K562 (cell line): ENCODE measurements at regions not wholly inside any gene's neighbourhood (a gene's known extent, or its start where the extent isn't known, plus 50 kb on each side); places are given as distances from the start of the nearest gene placed in this dataset.

Source experiments
- ATAC-seq: fragments of 200-7000 bp; cut with Tn5 transposase; 3 replicates; pipeline ENCODE4 v1.9.1; 2020; ENCODE audit warnings: moderate library complexity
- BruUV-seq: library from RNA; stranded (reverse); fragments of 400-500 nt; replicated peaks from 2 replicates; lab custom pipeline; 2021; lab: Mats Ljungman, UMichigan
- CTCF ChIA-PET: fragments of 300-600 bp; formaldehyde crosslinking; extraction: SDS; loops from one replicate; lab custom pipeline; 2021; ENCODE audit warnings: low intra/inter-chr PET ratio; lab: Yijun Ruan, JAX
- POLR2A ChIA-PET: fragments of 300-600, 350-650 bp; sonication (Branson Sonifier 250); formaldehyde crosslinking; extraction: SDS; loops from one replicate; lab custom pipeline; 2021; ENCODE audit warnings: antibody characterized with exemption, inconsistent platforms; lab: Yijun Ruan, JAX
- DNase-seq, 4 experiments: peaks; one replicate each; pipeline versions ENCODE4 v3.0.0 to v3.0.0-alpha.2; 2011 to 2018; ENCODE audit warnings: low spot score in 3 of 4, mixed read lengths in 3 of 4; ENCODE audit errors: extremely low read depth in 1 of 4
- FAIRE-seq: peaks from 2 replicates; lab custom pipeline; 2011; peaks lifted over from hg19 to GRCh38; lab: Jason Lieb, UNC
- H2AFZ ChIP-seq: 2 replicates; pipeline ENCODE4 v1.6.0; 2011; ENCODE audit warnings: low read depth, low read length, control low read depth, inconsistent platforms
- H3K27ac ChIP-seq: fragments of 200-600 bp; 3 replicates; pipeline ENCODE4 v1.8.0; 2011; ENCODE audit warnings: low read depth, mild to moderate bottlenecking, control low read depth, inconsistent platforms, low read length, moderate library complexity, mixed read lengths; ENCODE audit errors: extremely low read depth
- H3K27me3 ChIP-seq, 2 experiments: fragments of 300-600 bp in 1 of 2; 2 replicates in 1 of 2; 3 replicates in 1 of 2; pipeline versions ENCODE4 v1.6.0 to v1.8.0; 2011; ENCODE audit warnings: inconsistent platforms in 2 of 2, low read length in 2 of 2, mild to moderate bottlenecking in 1 of 2, mixed read lengths in 1 of 2, moderate library complexity in 1 of 2; ENCODE audit not compliant: control insufficient read depth in 2 of 2, insufficient read depth in 2 of 2
- H3K36me3 ChIP-seq: fragments of 300-600 bp; 3 replicates; pipeline ENCODE4 v1.8.0; 2011; ENCODE audit warnings: mild to moderate bottlenecking, low read length, inconsistent platforms; ENCODE audit not compliant: control insufficient read depth, insufficient read depth
- H3K4me1 ChIP-seq, 2 experiments: fragments of 200-600 bp in 1 of 2; replicated peaks in 1 of 2; 2 replicates in 1 of 2; 3 replicates in 1 of 2; pipeline versions ENCODE4 v1.5.1 to v1.8.0; 2011; ENCODE audit warnings: inconsistent platforms in 2 of 2, low read length in 2 of 2, mild to moderate bottlenecking in 1 of 2, mixed read lengths in 1 of 2, moderate library complexity in 1 of 2; ENCODE audit not compliant: control insufficient read depth in 2 of 2, insufficient read depth in 2 of 2
- H3K4me2 ChIP-seq: 2 replicates; pipeline ENCODE4 v1.6.1; 2011; ENCODE audit warnings: low read length, control low read depth, inconsistent platforms, mixed read lengths; ENCODE audit not compliant: insufficient read depth
- H3K4me3 ChIP-seq: fragments of 200-600 bp; sonication (generic), shearing (Covaris generic); 2 replicates; pipeline ENCODE4 v1.5.1; 2016; ENCODE audit warnings: control low read depth, inconsistent platforms
- H3K79me2 ChIP-seq: fragments of 200-600 bp; 3 replicates; pipeline ENCODE4 v1.8.0; 2011; ENCODE audit warnings: low read length, inconsistent platforms; ENCODE audit not compliant: control insufficient read depth, insufficient read depth
- H3K9ac ChIP-seq, 2 experiments: 2 replicates each; pipeline versions ENCODE4 v1.6.0 to v1.6.1; 2011; ENCODE audit warnings: low read depth in 2 of 2, low read length in 2 of 2, control low read depth in 1 of 2, inconsistent platforms in 1 of 2, mild to moderate bottlenecking in 1 of 2, mixed read lengths in 1 of 2; ENCODE audit not compliant: insufficient read depth in 1 of 2
- H3K9me1 ChIP-seq: one replicate; pipeline ENCODE4 v1.6.0; 2011; ENCODE audit warnings: inconsistent platforms, mild to moderate bottlenecking, low read length, moderate library complexity; ENCODE audit not compliant: control insufficient read depth, insufficient read depth
- H3K9me3 ChIP-seq: replicated peaks from 2 replicates; pipeline ENCODE4 v1.5.1; 2011; ENCODE audit warnings: low read depth, low read length, inconsistent platforms; ENCODE audit not compliant: control insufficient read depth, insufficient read depth
- H4K20me1 ChIP-seq: replicated peaks from 2 replicates; pipeline ENCODE4 v1.6.1; 2011; ENCODE audit warnings: low read length, inconsistent platforms, mixed read lengths; ENCODE audit not compliant: control insufficient read depth, insufficient read depth
- ARID1B ChIP-seq: fragments of 450-650 bp; IDR thresholded peaks from 2 replicates; pipeline ENCODE4 v1.6.1; 2016; ENCODE audit warnings: antibody characterized with exemption, mild to moderate bottlenecking, inconsistent platforms
- ARNT ChIP-seq, 2 experiments: fragments of 450-650 bp; IDR thresholded peaks; 2 replicates each; pipeline ENCODE4 v1.6.1; 2016; ENCODE audit warnings: mild to moderate bottlenecking in 1 of 2
- BMI1 ChIP-seq: fragments of 150-350 bp; IDR thresholded peaks from 2 replicates; pipeline ENCODE4 v1.6.1; 2014; ENCODE audit warnings: low read length
- BRD4 ChIP-seq: fragments of 200-600 bp; sonication (generic); IDR thresholded peaks from 2 replicates; pipeline ENCODE4 v1.6.1; 2017; ENCODE audit warnings: inconsistent platforms
- CBFA2T3 ChIP-seq: fragments of 450-650 bp; IDR thresholded peaks from 2 replicates; pipeline ENCODE4 v1.6.1; 2017
- CHAMP1 ChIP-seq: fragments of 450-650 bp; IDR thresholded peaks from 2 replicates; pipeline ENCODE4 v1.6.1; 2016; ENCODE audit warnings: mild to moderate bottlenecking
- ETV1 ChIP-seq: fragments of 450-650 bp; conservative IDR thresholded peaks from 2 replicates; pipeline ENCODE4 v1.6.1; 2016; ENCODE audit warnings: missing genetic modification characterization, control low read depth, low read depth, missing compliant biosample characterization
- ETV5 ChIP-seq: sonication (generic); formaldehyde crosslinking; IDR thresholded peaks from 2 replicates; pipeline ENCODE4 v1.4.0; 2020; ENCODE audit warnings: low read depth, mild to moderate bottlenecking, missing genetic modification reagents
- HNRNPK ChIP-seq: fragments of 200-400 bp; formaldehyde crosslinking; IDR thresholded peaks from one replicate; pipeline ENCODE4 v1.6.1; 2018; ENCODE audit warnings: mild to moderate bottlenecking, low read depth, low read length; ENCODE audit not compliant: poor library complexity, severe bottlenecking
- KDM1A ChIP-seq, 2 experiments: fragments of 450-650 bp; IDR thresholded peaks; 2 replicates each; pipeline ENCODE4 v1.6.1; 2016; ENCODE audit warnings: mild to moderate bottlenecking in 2 of 2
- L3MBTL2 ChIP-seq: fragments of 450-650 bp; IDR thresholded peaks from 2 replicates; pipeline ENCODE4 v1.6.1; 2016; ENCODE audit warnings: mild to moderate bottlenecking, moderate library complexity
- NBN ChIP-seq: fragments of 450-650 bp; IDR thresholded peaks from 2 replicates; pipeline ENCODE4 v1.6.1; 2016; ENCODE audit warnings: low read depth, mild to moderate bottlenecking
- PML ChIP-seq: IDR thresholded peaks from 2 replicates; pipeline ENCODE4 v1.6.1; 2012; ENCODE audit warnings: low read length, inconsistent platforms
- RBBP5 ChIP-seq: fragments of 200-600 bp; sonication (generic); IDR thresholded peaks from 2 replicates; pipeline ENCODE4 v1.6.1; 2012; ENCODE audit warnings: borderline replicate concordance, mild to moderate bottlenecking, low read length, control low read depth, inconsistent platforms; ENCODE audit not compliant: insufficient read depth, poor library complexity, severe bottlenecking
- SRSF1 ChIP-seq: fragments of 200-400 bp; formaldehyde crosslinking; IDR thresholded peaks from 2 replicates; pipeline ENCODE4 v1.6.1; 2017; ENCODE audit warnings: mild to moderate bottlenecking, low read depth, low read length, moderate library complexity
- TCF3 ChIP-seq: sonication (generic); formaldehyde crosslinking; IDR thresholded peaks from 2 replicates; pipeline ENCODE4 v1.4.0; 2020; ENCODE audit warnings: mild to moderate bottlenecking, missing genetic modification reagents
- ZNF175 ChIP-seq: fragments of 200-800 bp; sonication (Bioruptor generic); IDR thresholded peaks from 2 replicates; pipeline ENCODE4 v1.6.1; 2016; ENCODE audit warnings: low read depth, mild to moderate bottlenecking, missing genetic modification characterization, missing compliant biosample characterization
- ZNF224 ChIP-seq: sonication (generic); formaldehyde crosslinking; IDR thresholded peaks from 2 replicates; pipeline ENCODE4 v1.8.0; 2022; ENCODE audit warnings: mild to moderate bottlenecking, missing genetic modification reagents
- ZNF282 ChIP-seq: sonication (generic); formaldehyde crosslinking; IDR thresholded peaks from 2 replicates; pipeline ENCODE4 v1.8.1; 2023; ENCODE audit warnings: missing genetic modification reagents
- ZNF507 ChIP-seq: conservative IDR thresholded peaks from 2 replicates; pipeline ENCODE4 v1.6.1; 2017; ENCODE audit warnings: missing genetic modification characterization, missing compliant biosample characterization
- ZNF518B ChIP-seq: fragments of 250-450 bp; sonication (Bioruptor Pico); IDR thresholded peaks from 2 replicates; pipeline ENCODE4 v1.5.0; 2021; ENCODE audit warnings: mild to moderate bottlenecking, moderate library complexity
- ZNF561 ChIP-seq: fragments of 450-650 bp; formaldehyde crosslinking; conservative IDR thresholded peaks from 2 replicates; pipeline ENCODE4 v1.4.0; 2020; ENCODE audit warnings: mild to moderate bottlenecking, moderate library complexity
- WGBS: fragments of 100-300 bp; shearing (Covaris generic); methylation state at CpG from one replicate; pipeline ENCODE4 v1.1.6; 2016; ENCODE audit warnings: low coverage, mixed read lengths; ENCODE audit not compliant: insufficient coverage; ENCODE audit errors: missing lambda C conversion rate; 5-methylcytosine and 5-hydroxymethylcytosine counted together
- in situ Hi-C: fragments of 300-500 bp; cut with MboI; formaldehyde crosslinking; loops from 4 replicates; pipeline ENCODE4 v1.15.0; 2018; ENCODE audit warnings: inconsistent platforms, mixed read lengths
- intact Hi-C: fragments of 100-400 bp; cut with micrococcal nuclease; formaldehyde crosslinking; loops from 2 replicates; pipeline ENCODE4 v1.14.2; 2022

- no peak overlapping the region for H3K27ac ChIP-seq
- no peak overlapping the region for H3K9ac ChIP-seq
- no peak overlapping the region for H2AFZ ChIP-seq
- CTCF ChIA-PET = no interaction called here
- in situ Hi-C loops (no loop called here), intact Hi-C loops (no loop called here)
- DNase-seq = peak in 1 of 4 experiments; percentile 1
- no peak for ATAC-seq
- H3K4me1 ChIP-seq = no peaks in the 10 kb centered on the region
- H3K9me3 ChIP-seq = no peaks in the 10 kb centered on the region
- no peak overlapping the region for H3K4me2 ChIP-seq
- WGBS = 0% methylated on average over 1 of the region's 1 CpG
- H4K20me1 ChIP-seq = no peaks in the 10 kb centered on the region
- no peaks in the 10 kb centered on the region for H3K79me2 ChIP-seq
- H3K36me3 ChIP-seq = no peaks in the 10 kb centered on the region
- no peak overlapping the region for H3K4me3 ChIP-seq
- no TSS peak for BruUV-seq
- FAIRE-seq = no peak
- H3K9me1 ChIP-seq = no peaks in the 10 kb centered on the region
- H3K27me3 ChIP-seq = no peaks in the 10 kb centered on the region
- POLR2A ChIA-PET = no interaction called here
- TF ChIP-seq NBN = no peak
- TF ChIP-seq ZNF282 (CRISPR knock-in tag) = no peak
- no peak for TF ChIP-seq ZNF507 (tag)
- TF ChIP-seq HNRNPK = no peak
- TF ChIP-seq ZNF561 (CRISPR knock-in tag) = no peak
- no peak for TF ChIP-seq PML
- no peak for TF ChIP-seq KDM1A (IDR thresholded peaks at IDR 0.05)
- TF ChIP-seq ARNT (IDR thresholded peaks at IDR 0.05) = no peak
- no peak for TF ChIP-seq BRD4
- TF ChIP-seq TCF3 (CRISPR knock-in tag) = peak; percentile 85
- TF ChIP-seq ETV1 = no peak
- no peak for TF ChIP-seq L3MBTL2
- TF ChIP-seq SRSF1 = no peak
- peak; percentile 34; the same call in 1 of the 2 replicates for TF ChIP-seq ARID1B
- no peak for TF ChIP-seq ZNF224
- peak; percentile 59 for TF ChIP-seq CBFA2T3
- no peak for TF ChIP-seq ZNF175 (CRISPR knock-in tag)
- TF ChIP-seq CHAMP1 = no peak
- TF ChIP-seq BMI1 = no peak
- TF ChIP-seq ETV5 (CRISPR knock-in tag) = no peak
- TF ChIP-seq ZNF518B (CRISPR knock-in tag) = no peak
- TF ChIP-seq RBBP5 = no peak
Observed at GRCh38 chr13:82719987-82720386, 1162.3 kb downstream of the SLITRK1 start.
